H1 (cell line): ENCODE measurements at regions not wholly inside any gene's neighbourhood (a gene's known extent, or its start where the extent isn't known, plus 50 kb on each side); places are given as distances from the start of the nearest gene placed in this dataset.

Experiments
- ATF3 ChIP-seq: IDR thresholded peaks from 2 replicates; pipeline ENCODE4 v1.6.1; 2011; ENCODE audit warnings: low read depth, mild to moderate bottlenecking, low read length; ENCODE audit not compliant: insufficient read depth
- CEBPB ChIP-seq: IDR thresholded peaks from 2 replicates; pipeline ENCODE4 v1.6.1; 2012; ENCODE audit warnings: low read depth, low read length
- CREB1 ChIP-seq: IDR thresholded peaks from 2 replicates; pipeline ENCODE4 v1.6.1; 2012; ENCODE audit warnings: inconsistent platforms
- HDAC6 ChIP-seq: IDR thresholded peaks from one replicate; pipeline ENCODE4 v1.7.1; 2012; ENCODE audit warnings: low read depth, mild to moderate bottlenecking, inconsistent platforms, low read length, moderate library complexity
- NRF1 ChIP-seq: IDR thresholded peaks from 2 replicates; pipeline ENCODE4 v1.6.1; 2011; ENCODE audit warnings: mild to moderate bottlenecking, low read depth, low read length, improper control_type of control experiment

GRCh38 chr4:181766061-181766548 is 477.1 kb upstream of the TENM3 start (continued):
- TF ChIP-seq HDAC6, result no peak
- TF ChIP-seq NRF1, result no peak
- TF ChIP-seq ATF3, result no peak
- TF ChIP-seq CREB1, result no peak
- no peak for TF ChIP-seq CEBPB
